ENCODE measurements at regions not wholly inside any gene's neighbourhood (a gene's known extent, or its start where the extent isn't known, plus 50 kb on each side); places are given as distances from the start of the nearest gene placed in this dataset.

DNA sequence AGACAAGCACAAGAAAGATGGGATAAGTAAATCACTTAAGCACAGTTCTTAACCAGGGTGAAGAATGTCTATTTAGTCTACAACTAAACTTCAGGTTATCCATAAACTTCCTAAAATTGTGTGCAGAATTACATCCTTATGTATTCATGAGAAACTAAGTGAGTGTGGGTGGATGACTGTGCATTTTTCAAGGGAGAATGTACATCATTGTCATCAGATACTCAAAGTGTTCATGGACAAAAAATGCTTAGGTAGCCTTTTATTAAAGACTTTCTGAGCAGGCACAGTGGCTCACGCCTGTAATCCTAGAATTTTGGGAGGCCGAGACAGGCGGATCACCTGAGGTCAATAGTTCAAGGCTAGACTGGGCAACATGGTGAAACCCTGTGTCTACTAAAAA lies 2023.8 kb downstream of the LRRC4C start:
- DNase-seq = no peak
- no peak overlapping the region for H3K27ac ChIP-seq
- TF ChIP-seq CTCF (IDR thresholded peaks at IDR 0.05) (no peak), POLR2A (IDR thresholded peaks at IDR 0.05) (no peak)
- H3K4me1 ChIP-seq = no peaks in the 10 kb centered on the region
- intact Hi-C loops (cut with DNase I; ENCODE audit: low total_unique reads) = no loop called here
- no peak overlapping the region for H3K4me3 ChIP-seq
- H3K36me3 ChIP-seq = no peaks in the 10 kb centered on the region
- H3K9me3 ChIP-seq = no peaks in the 10 kb centered on the region
- H3K27me3 ChIP-seq = no peaks in the 10 kb centered on the region

DNA sequence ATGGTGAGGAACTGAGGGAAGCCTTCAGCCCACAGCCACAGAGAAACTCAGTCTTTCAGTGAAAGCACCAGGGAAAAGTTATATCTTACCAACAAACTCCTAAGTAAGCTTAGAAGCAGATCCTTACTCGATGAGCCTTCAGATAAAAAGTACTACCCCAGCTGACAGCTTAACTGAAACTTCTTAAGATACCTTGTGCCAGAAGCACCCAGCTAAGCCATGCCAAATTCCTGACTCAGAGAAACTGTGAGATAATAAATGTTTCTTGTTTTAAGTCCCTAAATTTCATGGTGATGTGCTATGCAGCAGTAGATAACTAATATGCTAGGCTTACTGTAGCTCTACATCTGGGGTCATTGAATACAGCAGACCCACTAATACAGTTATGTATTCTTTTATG lies 2025.0 kb downstream of the LRRC4C start:
- TF ChIP-seq CTCF (IDR thresholded peaks at IDR 0.05) = no peak
- no peak for TF ChIP-seq POLR2A (IDR thresholded peaks at IDR 0.05)
- intact Hi-C loops (cut with DNase I; ENCODE audit: low total_unique reads) = no loop called here
- Histone ChIP-seq H3K36me3 (no peaks in the 10 kb centered on the region), H3K27ac (no peak overlapping the region), H3K4me1 (no peaks in the 10 kb centered on the region), H3K9me3 (no peaks in the 10 kb centered on the region), H3K27me3 (no peaks in the 10 kb centered on the region), H3K4me3 (no peak overlapping the region)
- DNase-seq = no peak

GRCh38 chr11:39432929-39433328 lies 2026.5 kb downstream of the LRRC4C start:
- Histone ChIP-seq H3K4me1 (no peaks in the 10 kb centered on the region), H3K36me3 (no peaks in the 10 kb centered on the region), H3K27me3 (no peaks in the 10 kb centered on the region), H3K4me3 (no peak overlapping the region), H3K27ac (no peak overlapping the region), H3K9me3 (no peaks in the 10 kb centered on the region)
- TF ChIP-seq POLR2A (IDR thresholded peaks at IDR 0.05) = no peak
- TF ChIP-seq CTCF (IDR thresholded peaks at IDR 0.05) = no peak
- no peak for DNase-seq
- intact Hi-C loops (cut with DNase I; ENCODE audit: low total_unique reads) = no loop called here

- H3K27ac ChIP-seq = no peak overlapping the region
- TF ChIP-seq POLR2A (IDR thresholded peaks at IDR 0.05) (no peak), CTCF (IDR thresholded peaks at IDR 0.05) (no peak)
- intact Hi-C loops (cut with DNase I; ENCODE audit: low total_unique reads) = no loop called here
- no peak overlapping the region for H3K4me3 ChIP-seq
- no peaks in the 10 kb centered on the region for H3K4me1 ChIP-seq
- DNase-seq = no peak
- no peaks in the 10 kb centered on the region for H3K9me3 ChIP-seq
- no peaks in the 10 kb centered on the region for H3K36me3 ChIP-seq
- no peaks in the 10 kb centered on the region for H3K27me3 ChIP-seq
Observed at GRCh38 chr11:39425226-39425625, 2034.2 kb downstream of the LRRC4C start.

DNA sequence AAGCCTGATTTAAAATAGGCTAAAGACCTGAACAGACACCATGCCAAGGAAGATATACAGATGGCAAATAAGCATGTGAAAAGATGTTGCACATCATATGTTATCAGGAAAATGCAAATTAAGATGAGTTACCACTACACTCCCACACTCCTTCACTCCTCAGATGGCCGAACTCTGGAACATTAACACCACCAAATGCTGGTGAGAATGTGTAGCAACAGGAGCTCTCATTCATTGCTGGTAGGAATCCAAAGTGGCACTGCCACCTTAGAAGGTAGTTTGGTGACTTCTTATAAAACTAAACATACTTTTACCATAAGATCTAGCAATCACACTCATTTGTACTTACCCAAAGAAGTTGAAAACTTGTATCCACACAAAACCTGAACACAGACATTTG lies 2047.3 kb downstream of the LRRC4C start:
- no peaks in the 10 kb centered on the region for H3K9me3 ChIP-seq
- no peak overlapping the region for H3K4me3 ChIP-seq
- H3K27me3 ChIP-seq = no peaks in the 10 kb centered on the region
- no peaks in the 10 kb centered on the region for H3K4me1 ChIP-seq
- H3K36me3 ChIP-seq = no peaks in the 10 kb centered on the region
- TF ChIP-seq POLR2A (IDR thresholded peaks at IDR 0.05) (no peak), CTCF (IDR thresholded peaks at IDR 0.05) (no peak)
- no peak overlapping the region for H3K27ac ChIP-seq
- DNase-seq = no peak
- intact Hi-C loops (cut with DNase I; ENCODE audit: low total_unique reads) = no loop called here

Measured in uterus (tissue), 3 donors.